ENCODE measurements at regions not wholly inside any gene's neighbourhood (a gene's known extent, or its start where the extent isn't known, plus 50 kb on each side); places are given as distances from the start of the nearest gene placed in this dataset.

GRCh38 chr18:61096226-61096625 lies 237.0 kb upstream of the CDH20 start:
- FAIRE-seq, result no peak
- no peak for DNase-seq (ENCODE audit: insufficient read length)

DNA sequence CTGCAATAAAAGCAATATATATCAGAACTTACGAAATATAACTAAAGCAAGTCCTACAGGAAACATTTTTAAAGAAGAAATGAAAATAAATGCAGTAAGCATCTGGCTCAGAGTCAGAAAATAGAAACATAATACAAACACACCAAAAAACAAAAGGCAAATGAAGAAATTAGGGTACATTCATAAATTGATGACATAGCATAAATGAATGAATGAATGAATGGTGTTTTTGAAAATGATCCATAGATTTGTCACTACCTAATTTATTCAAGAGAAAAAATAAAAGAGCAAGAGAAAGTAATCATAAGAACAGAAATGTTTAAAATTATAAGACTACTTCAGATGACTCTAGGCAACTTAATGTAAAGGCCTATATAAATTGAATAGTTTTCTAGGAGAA lies 226.1 kb upstream of the CDH20 start:
- TF ChIP-seq POLR2A (IDR thresholded peaks at IDR 0.05; ENCODE audit: low read depth, low read length), result no peak
- no peak for TF ChIP-seq POLR2AphosphoS5 (IDR thresholded peaks at IDR 0.05; ENCODE audit: low read depth, low read length)
- TF ChIP-seq TAF1 (IDR thresholded peaks at IDR 0.05; ENCODE audit: borderline replicate concordance, low read depth, low read length), result no peak
- no peak for FAIRE-seq

More at GRCh38 chr18:61096226-61096625, 237.0 kb upstream of the CDH20 start:
- TF ChIP-seq TAF1 (IDR thresholded peaks at IDR 0.05; ENCODE audit: borderline replicate concordance, low read depth, low read length) (no peak), POLR2A (IDR thresholded peaks at IDR 0.05; ENCODE audit: low read depth, low read length) (no peak), POLR2AphosphoS5 (IDR thresholded peaks at IDR 0.05; ENCODE audit: low read depth, low read length) (no peak)

DNA sequence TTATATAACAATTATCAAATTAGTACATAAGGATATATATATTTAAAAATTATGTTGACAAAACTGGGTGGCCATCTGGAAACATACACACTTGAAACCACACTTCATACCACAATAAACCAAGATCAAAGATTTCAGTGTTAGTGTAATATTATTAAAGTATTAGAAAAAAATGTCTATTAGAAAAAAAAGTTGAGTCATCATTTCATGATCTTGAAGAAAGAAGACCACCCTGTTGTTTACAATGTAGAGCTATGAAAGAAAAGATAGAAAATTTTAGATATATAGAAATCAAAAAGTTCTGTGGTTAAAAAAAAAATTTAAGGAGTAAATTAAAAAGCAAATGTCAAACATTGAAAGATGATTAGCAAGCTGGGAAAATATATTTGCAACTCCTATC lies 224.5 kb upstream of the CDH20 start:
- TF ChIP-seq TAF1 (IDR thresholded peaks at IDR 0.05; ENCODE audit: borderline replicate concordance, low read depth, low read length) (no peak), POLR2AphosphoS5 (IDR thresholded peaks at IDR 0.05; ENCODE audit: low read depth, low read length) (no peak), POLR2A (IDR thresholded peaks at IDR 0.05; ENCODE audit: low read depth, low read length) (no peak)
- FAIRE-seq (no peak), DNase-seq (ENCODE audit: insufficient read length) (no peak)

More for the DNA sequence above, 226.1 kb upstream of the CDH20 start:
- DNase-seq (ENCODE audit: insufficient read length), result no peak

DNA sequence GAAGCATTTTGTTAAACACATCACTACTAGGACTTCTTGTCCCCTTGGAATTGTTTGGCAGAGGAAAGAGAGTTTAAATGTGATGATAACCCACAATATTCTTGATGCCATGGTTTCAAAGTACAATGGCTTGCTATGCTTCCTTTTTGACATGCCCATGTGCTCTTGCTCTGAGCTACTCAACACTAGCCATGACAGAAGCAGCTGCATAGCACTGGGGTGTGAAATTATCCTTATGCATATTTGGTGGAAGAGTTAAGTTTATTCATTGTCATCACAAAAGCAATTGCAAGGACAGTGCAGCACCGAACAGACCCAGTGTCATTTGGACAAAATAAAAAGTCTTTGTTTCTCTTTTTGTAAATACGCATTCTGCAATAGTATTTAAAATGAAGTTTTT lies 209.9 kb upstream of the CDH20 start:
- TF ChIP-seq TAF1 (IDR thresholded peaks at IDR 0.05; ENCODE audit: borderline replicate concordance, low read depth, low read length) (no peak), POLR2AphosphoS5 (IDR thresholded peaks at IDR 0.05; ENCODE audit: low read depth, low read length) (no peak), POLR2A (IDR thresholded peaks at IDR 0.05; ENCODE audit: low read depth, low read length) (no peak)
- FAIRE-seq, result no peak
- no peak for DNase-seq (ENCODE audit: insufficient read length)

- FAIRE-seq (no peak), DNase-seq (ENCODE audit: insufficient read length) (no peak)
- TF ChIP-seq POLR2A (IDR thresholded peaks at IDR 0.05; ENCODE audit: low read depth, low read length) (no peak), POLR2AphosphoS5 (IDR thresholded peaks at IDR 0.05; ENCODE audit: low read depth, low read length) (no peak), TAF1 (IDR thresholded peaks at IDR 0.05; ENCODE audit: borderline replicate concordance, low read depth, low read length) (no peak)
Observed at GRCh38 chr18:61127714-61128467, 205.3 kb upstream of the CDH20 start.

DNA sequence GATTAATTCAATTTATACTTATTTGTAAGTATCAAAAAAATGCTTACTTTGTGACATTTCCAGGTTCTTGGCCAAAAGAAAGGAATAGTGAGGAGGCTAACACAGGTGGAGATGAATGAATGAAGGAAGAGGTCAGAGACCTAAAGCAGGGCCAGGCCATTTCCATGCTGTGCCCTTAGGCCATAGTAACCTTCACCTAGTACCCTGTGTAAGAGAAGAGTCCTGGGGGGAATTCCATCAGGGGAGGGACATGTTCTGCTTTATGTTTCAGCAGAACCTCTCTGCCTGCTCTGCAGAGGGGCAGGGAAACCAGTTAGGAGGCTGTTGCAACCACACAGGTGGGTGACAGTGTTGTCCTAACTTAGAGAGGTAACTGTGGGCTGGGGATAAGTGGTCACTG lies 204.2 kb upstream of the CDH20 start:
- no peak for DNase-seq (ENCODE audit: insufficient read length)
- no peak for FAIRE-seq
- TF ChIP-seq TAF1 (IDR thresholded peaks at IDR 0.05; ENCODE audit: borderline replicate concordance, low read depth, low read length) (no peak), POLR2AphosphoS5 (IDR thresholded peaks at IDR 0.05; ENCODE audit: low read depth, low read length) (no peak), POLR2A (IDR thresholded peaks at IDR 0.05; ENCODE audit: low read depth, low read length) (no peak)

DNA sequence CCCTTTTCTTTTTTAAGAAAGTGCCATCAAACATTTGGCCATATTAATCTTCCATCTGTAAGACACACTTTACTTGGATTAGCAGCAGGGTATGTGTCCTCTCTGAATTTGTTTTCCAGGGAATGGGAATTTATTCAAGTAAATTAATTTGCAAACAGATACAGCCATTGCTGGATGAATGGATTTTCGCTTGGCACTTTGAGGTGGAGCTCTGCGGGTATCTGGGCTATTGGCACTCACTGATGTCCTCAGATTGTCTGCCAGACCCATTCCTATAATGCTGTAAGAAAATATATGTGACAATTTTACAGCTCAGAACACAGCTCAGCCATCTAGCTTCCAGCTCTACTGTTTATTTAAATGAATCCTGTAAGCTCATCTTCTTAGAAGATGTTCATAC lies 201.2 kb upstream of the CDH20 start:
- FAIRE-seq (no peak), DNase-seq (ENCODE audit: insufficient read length) (no peak)
- no peak for TF ChIP-seq POLR2A (IDR thresholded peaks at IDR 0.05; ENCODE audit: low read depth, low read length)
- TF ChIP-seq TAF1 (IDR thresholded peaks at IDR 0.05; ENCODE audit: borderline replicate concordance, low read depth, low read length), result no peak
- no peak for TF ChIP-seq POLR2AphosphoS5 (IDR thresholded peaks at IDR 0.05; ENCODE audit: low read depth, low read length)

- TF ChIP-seq POLR2AphosphoS5 (IDR thresholded peaks at IDR 0.05; ENCODE audit: low read depth, low read length) (no peak), POLR2A (IDR thresholded peaks at IDR 0.05; ENCODE audit: low read depth, low read length) (no peak), TAF1 (IDR thresholded peaks at IDR 0.05; ENCODE audit: borderline replicate concordance, low read depth, low read length) (no peak)
- no peak for DNase-seq (ENCODE audit: insufficient read length)
Observed at GRCh38 chr18:61133783-61134182, 199.4 kb upstream of the CDH20 start.

DNA sequence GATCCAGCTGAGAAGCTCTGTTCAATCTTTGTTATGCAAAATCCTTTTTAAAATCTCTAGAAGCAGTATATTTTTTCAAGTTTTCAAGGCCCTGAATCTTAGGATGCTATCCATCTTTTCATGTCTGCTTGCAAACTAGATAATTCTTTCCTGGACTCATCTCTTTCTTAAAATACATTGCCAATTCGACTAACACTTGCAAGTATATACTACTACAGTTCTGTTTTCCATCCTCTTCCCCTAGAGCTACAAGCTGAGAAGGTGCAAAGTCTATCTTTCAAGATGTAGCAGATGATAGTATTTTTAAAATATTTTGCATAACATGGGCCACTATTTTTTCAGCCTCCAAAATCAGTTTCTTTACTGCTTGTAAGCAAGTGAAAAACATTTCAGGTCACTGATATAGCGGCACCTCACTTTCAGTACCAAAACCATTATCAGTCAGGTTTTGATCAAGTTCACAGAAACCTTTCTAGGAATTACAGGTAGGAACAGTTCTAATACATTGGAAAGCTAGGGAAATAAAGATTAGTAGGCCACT lies 196.4 kb upstream of the CDH20 start:
- no peak for TF ChIP-seq TAF1 (IDR thresholded peaks at IDR 0.05; ENCODE audit: borderline replicate concordance, low read depth, low read length)
- TF ChIP-seq POLR2A (IDR thresholded peaks at IDR 0.05; ENCODE audit: low read depth, low read length), result no peak
- TF ChIP-seq POLR2AphosphoS5 (IDR thresholded peaks at IDR 0.05; ENCODE audit: low read depth, low read length), result no peak
- FAIRE-seq, result no peak

More at GRCh38 chr18:61133783-61134182, 199.4 kb upstream of the CDH20 start:
- FAIRE-seq, result no peak

DNA sequence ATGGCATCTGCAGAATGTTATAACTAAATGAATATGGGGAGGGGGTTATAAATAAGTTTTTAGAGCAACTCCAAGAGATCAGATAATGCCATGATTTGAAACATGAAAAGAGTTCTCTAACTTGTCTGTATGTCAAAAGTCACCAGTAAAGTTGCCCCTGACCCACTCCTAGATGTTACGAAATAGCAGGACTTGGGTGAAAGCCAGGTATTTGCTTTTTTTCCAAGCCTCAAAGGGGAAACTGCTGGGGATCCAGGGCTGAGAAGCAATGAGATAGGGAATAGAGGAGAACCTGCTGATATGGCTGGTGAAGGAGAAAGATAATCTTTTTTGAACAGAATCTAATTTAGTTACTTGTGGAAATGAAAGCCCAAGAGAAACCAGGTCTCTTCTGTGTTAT lies 191.5 kb upstream of the CDH20 start:
- DNase-seq (ENCODE audit: insufficient read length), result no peak
- FAIRE-seq, result no peak
- no peak for TF ChIP-seq POLR2AphosphoS5 (IDR thresholded peaks at IDR 0.05; ENCODE audit: low read depth, low read length)
- no peak for TF ChIP-seq TAF1 (IDR thresholded peaks at IDR 0.05; ENCODE audit: borderline replicate concordance, low read depth, low read length)
- TF ChIP-seq POLR2A (IDR thresholded peaks at IDR 0.05; ENCODE audit: low read depth, low read length), result no peak

More for the DNA sequence above, 196.4 kb upstream of the CDH20 start:
- no peak for DNase-seq (ENCODE audit: insufficient read length)

DNA sequence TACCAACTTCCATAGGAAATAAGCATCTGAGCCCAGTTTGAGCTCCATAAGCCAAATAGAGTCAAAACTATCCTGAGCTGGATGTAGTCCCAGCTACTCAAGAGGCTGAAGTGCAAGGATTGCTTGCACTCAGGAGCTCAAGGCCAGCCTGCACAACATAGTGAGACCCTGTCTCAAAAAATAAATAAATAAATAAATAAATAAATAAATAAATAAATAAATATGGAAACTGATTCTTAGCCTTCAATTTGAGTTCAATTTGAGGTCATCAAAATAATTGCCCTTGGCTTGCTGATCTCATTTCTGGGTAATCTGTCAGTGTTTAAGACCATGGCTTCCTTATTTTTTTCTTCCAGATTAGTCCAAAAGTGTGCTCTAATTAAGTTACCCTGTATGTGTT lies 184.9 kb upstream of the CDH20 start:
- no peak for DNase-seq (ENCODE audit: insufficient read length)
- TF ChIP-seq TAF1 (IDR thresholded peaks at IDR 0.05; ENCODE audit: borderline replicate concordance, low read depth, low read length) (no peak), POLR2A (IDR thresholded peaks at IDR 0.05; ENCODE audit: low read depth, low read length) (no peak), POLR2AphosphoS5 (IDR thresholded peaks at IDR 0.05; ENCODE audit: low read depth, low read length) (no peak)
- no peak for FAIRE-seq

DNA sequence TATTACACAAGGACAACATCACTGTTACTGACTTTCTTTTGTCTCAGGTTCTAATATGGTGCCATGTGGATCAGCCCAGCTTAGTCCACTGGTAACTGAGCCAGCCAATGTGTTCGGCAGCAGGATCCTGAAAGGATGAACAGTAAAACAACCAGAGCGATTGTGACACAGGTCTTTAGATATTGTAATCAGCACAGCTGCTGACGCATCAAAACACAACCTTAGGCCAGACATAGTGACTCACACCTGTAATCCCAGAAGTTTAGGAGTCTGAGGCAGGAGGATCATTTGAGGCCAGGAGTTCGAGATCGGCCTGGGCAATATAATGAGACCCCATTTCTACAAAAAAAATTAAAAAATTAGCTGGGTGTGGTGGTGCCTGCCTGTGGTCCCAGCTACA lies 183.4 kb upstream of the CDH20 start:
- TF ChIP-seq POLR2AphosphoS5 (IDR thresholded peaks at IDR 0.05; ENCODE audit: low read depth, low read length), result no peak
- TF ChIP-seq POLR2A (IDR thresholded peaks at IDR 0.05; ENCODE audit: low read depth, low read length), result no peak
- no peak for TF ChIP-seq TAF1 (IDR thresholded peaks at IDR 0.05; ENCODE audit: borderline replicate concordance, low read depth, low read length)
- FAIRE-seq, result no peak
- DNase-seq (ENCODE audit: insufficient read length), result no peak
